Adrenal gland (tissue), 9 donors: ENCODE measurements at regions not wholly inside any gene's neighbourhood (a gene's known extent, or its start where the extent isn't known, plus 50 kb on each side); places are given as distances from the start of the nearest gene placed in this dataset.

Experiments used
- DNase-seq, 7 donors: peaks; one replicate each; pipeline ENCODE4 v3.0.0-alpha.2; 2019 to 2020
- H3K27ac ChIP-seq, 5 donors: fragments of 200-600 bp; sonication (generic) in 4 of 5; 1 replicate in 3 of 5; 2 replicates in 2 of 5; pipeline versions ENCODE4 v1.5.1 to v1.8.0; 2016 to 2020; ENCODE audit warnings: mild to moderate bottlenecking in 1 of 5
- H3K27me3 ChIP-seq: fragments of 200-600 bp; 2 replicates; pipeline ENCODE4 v1.8.0; 2021
- H3K36me3 ChIP-seq, 2 donors: fragments of 200-600 bp; replicated peaks in 1 of 2; 1 replicate in 1 of 2; 2 replicates in 1 of 2; pipeline versions ENCODE4 v1.5.1 to v1.8.0; 2018 to 2022
- H3K4me1 ChIP-seq, 2 donors: fragments of 200-600 bp; replicated peaks in 1 of 2; 1 replicate in 1 of 2; 2 replicates in 1 of 2; pipeline versions ENCODE4 v1.5.1 to v1.8.0; 2018 to 2021
- H3K4me3 ChIP-seq, 4 donors: fragments of 200-600 bp; sonication (generic) in 3 of 4; one replicate each; pipeline ENCODE4 v1.5.1; 2016 to 2018
- H3K9me3 ChIP-seq, 3 donors: fragments of 200-600 bp; sonication (generic) in 1 of 3; replicated peaks in 1 of 3; 1 replicate in 2 of 3; 2 replicates in 1 of 3; pipeline versions ENCODE4 v1.5.1 to v1.8.0; 2016 to 2021
- CTCF ChIP-seq, 6 experiments: fragments of 450-650 bp in 4 of 6; fragments of 200-600 bp in 2 of 6; sonication (generic) in 1 of 6; IDR thresholded peaks; 1 replicate in 5 of 6; 2 replicates in 1 of 6; pipeline versions ENCODE4 v1.5.1 to v1.8.0; 2016 to 2021; ENCODE audit warnings: antibody characterized with exemption in 6 of 6, mild to moderate bottlenecking in 2 of 6, moderate library complexity in 1 of 6
- POLR2A ChIP-seq, 2 donors: fragments of 450-650 bp; IDR thresholded peaks; one replicate each; pipeline ENCODE4 v1.6.1; 2017; ENCODE audit warnings: antibody characterized with exemption in 2 of 2, mild to moderate bottlenecking in 2 of 2, moderate library complexity in 1 of 2
- WGBS, 4 donors: extraction: QIAGEN DNeasy Blood & Tissue Kit in 2 of 4; methylation state at CpG; one replicate each; pipeline versions ENCODE4 v1.1.5 to v1.1.7; 2013 to 2017; 5-methylcytosine and 5-hydroxymethylcytosine counted together
- intact Hi-C, 2 donors: fragments of 100-400 bp; cut with DNase I; formaldehyde crosslinking; loops; one replicate each; pipeline versions ENCODE4 v1.14.1 to v1.15.0; 2022 to 2023
- donor health status: healthy with polysubstance abuse.
- donor health status: Bipolar disorder and iron deficiency.
- donor health status: DM: yes; HTN: yes; CAD: no.
- donor health status: DM: no; HTN: no; CAD: no.
- donor health status: DM: no; HTN: no; CAD: no.

GRCh38 chr1:25033030-25033827 is 103.2 kb upstream of the RUNX3 start:
- WGBS, 4 donors, result 75 to 88% (median 78%) methylated on average over 10 to 12 of the region's 12 CpGs

DNA sequence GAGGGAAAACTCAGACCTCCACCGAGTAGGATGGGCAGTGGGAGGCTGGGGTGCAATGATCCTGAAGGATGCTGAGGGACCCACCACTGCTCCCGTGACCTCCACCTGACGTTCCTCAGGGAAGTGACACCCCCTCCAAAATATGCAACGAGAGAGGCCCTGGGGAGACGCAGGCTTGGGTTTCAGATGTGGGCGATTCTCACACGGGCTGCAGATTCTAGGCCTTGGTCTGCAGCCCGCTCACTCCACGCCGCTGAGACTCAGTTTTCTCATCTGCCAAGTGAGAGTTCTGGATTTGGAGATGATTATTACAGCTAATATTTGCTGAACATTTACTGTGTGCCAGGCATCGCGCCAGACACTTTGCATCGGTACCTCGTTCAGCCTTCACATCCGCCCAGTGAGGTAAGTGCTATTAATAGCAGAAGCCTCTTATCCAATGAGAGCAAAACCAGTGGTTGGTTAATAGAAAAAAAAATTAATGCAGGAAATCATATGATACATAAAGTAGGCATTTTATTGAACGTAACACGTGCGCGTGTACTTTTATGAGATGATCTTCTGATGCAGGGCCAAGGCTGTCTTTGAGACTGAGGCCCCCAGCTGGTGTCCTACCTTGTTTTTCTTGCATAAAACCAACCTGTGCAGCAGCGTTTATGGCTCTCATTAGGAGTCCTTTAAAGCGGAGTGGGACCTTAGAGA is 102.0 kb upstream of the RUNX3 start:
- H3K27me3 ChIP-seq, result no peaks in the 10 kb centered on the region
- intact Hi-C loops, result loop anchor here (5.0 to 10.0 kb wide), 3 partner anchors 97 to 187 kb away; partner anchors contain the start of gene RUNX3 (in 1 of the 2)
- no peaks in the 10 kb centered on the region for H3K36me3 ChIP-seq
- no peaks in the 10 kb centered on the region for H3K4me1 ChIP-seq
- no peak for DNase-seq
- 69 to 73% (median 72%) methylated on average over 21 of the region's 21 CpGs for WGBS, 4 donors
- no peaks in the 10 kb centered on the region for H3K9me3 ChIP-seq
- no peak overlapping the region for H3K27ac ChIP-seq
- TF ChIP-seq CTCF (IDR thresholded peaks at IDR 0.05) (no peak), POLR2A (IDR thresholded peaks at IDR 0.05) (no peak)
- H3K4me3 ChIP-seq, result no peak overlapping the region

More at GRCh38 chr1:25033030-25033827, 103.2 kb upstream of the RUNX3 start:
- intact Hi-C loops, result loop anchor here (5.0 to 10.0 kb wide), 3 partner anchors 98 to 188 kb away; partner anchors contain the start of gene RUNX3 (in 1 of the 2)
- Histone ChIP-seq H3K27ac (peak overlapping the region in 1 of 5 donors; percentile 72), H3K27me3 (no peaks in the 10 kb centered on the region), H3K4me3 (no peak overlapping the region), H3K36me3 (no peaks in the 10 kb centered on the region), H3K9me3 (no peaks in the 10 kb centered on the region), H3K4me1 (no peaks in the 10 kb centered on the region)
- TF ChIP-seq CTCF (IDR thresholded peaks at IDR 0.05) (no peak), POLR2A (IDR thresholded peaks at IDR 0.05) (no peak)
- no peak for DNase-seq

GRCh38 chr1:25031601-25031965 is 101.5 kb upstream of the RUNX3 start:
- Histone ChIP-seq H3K36me3 (no peaks in the 10 kb centered on the region), H3K27ac (no peak overlapping the region), H3K4me3 (no peak overlapping the region), H3K27me3 (no peaks in the 10 kb centered on the region), H3K9me3 (no peaks in the 10 kb centered on the region), H3K4me1 (no peaks in the 10 kb centered on the region)
- 59 to 68% (median 63%) methylated on average over 8 of the region's 8 CpGs for WGBS, 4 donors
- intact Hi-C loops, result loop anchor here (5.0 to 10.0 kb wide), 3 partner anchors 97 to 187 kb away; partner anchors contain the start of gene RUNX3 (in 1 of the 2)
- TF ChIP-seq CTCF (IDR thresholded peaks at IDR 0.05), result no peak
- no peak for DNase-seq
